ENCODE measurements at regions not wholly inside any gene's neighbourhood (a gene's known extent, or its start where the extent isn't known, plus 50 kb on each side); places are given as distances from the start of the nearest gene placed in this dataset.

DNA sequence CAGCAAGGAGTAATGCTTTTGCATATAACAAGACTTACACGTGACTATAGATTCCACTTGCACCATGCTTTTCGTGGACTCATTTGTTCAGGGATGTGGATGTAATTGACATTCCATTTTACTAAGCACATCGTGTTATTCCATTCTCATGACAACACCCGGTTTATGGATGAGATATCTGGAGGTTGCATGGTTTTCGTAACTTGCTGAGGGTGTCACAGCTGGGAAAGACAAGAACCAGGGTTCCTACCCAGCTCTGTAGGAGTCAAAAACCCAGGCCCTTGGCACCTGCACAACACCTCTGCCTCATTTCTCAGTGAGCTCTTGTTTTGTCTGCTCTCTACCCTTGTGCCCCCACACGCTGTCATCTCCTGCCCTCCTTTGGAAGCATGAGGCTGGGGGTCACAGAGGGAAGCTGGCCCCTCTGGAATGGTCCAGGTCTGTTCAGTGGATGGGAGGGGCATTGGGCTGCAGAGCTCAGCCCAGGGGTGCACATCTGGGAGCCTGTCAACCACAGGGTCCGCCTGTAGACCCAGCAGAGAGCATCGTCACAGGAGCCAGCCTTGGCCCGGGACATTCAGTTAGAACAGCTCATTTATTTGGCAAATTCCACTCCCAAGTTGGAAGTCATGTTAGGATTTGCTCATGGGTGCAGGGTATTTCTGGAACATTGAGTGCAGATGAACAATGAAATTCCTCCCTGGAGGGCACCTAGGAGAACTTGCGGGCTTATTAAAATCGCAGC, 120.1 kb upstream of the TWIST2 start:
- TF ChIP-seq POLR2A (IDR thresholded peaks at IDR 0.05; ENCODE audit: low read length) (no peak), GATA1 (IDR thresholded peaks at IDR 0.05; ENCODE audit: low read depth, low read length) (no peak)
